NCI-H226 (cell line): ENCODE measurements at regions not wholly inside any gene's neighbourhood (a gene's known extent, or its start where the extent isn't known, plus 50 kb on each side); places are given as distances from the start of the nearest gene placed in this dataset.

ENCODE experiments used
- DNase-seq: peaks from one replicate; pipeline ENCODE4 v3.0.0-alpha.2; 2015

- no peak for DNase-seq
Measured at GRCh38 chr19:28244966-28245365, 968.0 kb downstream of the UQCRFS1 start.

GRCh38 chr19:28242317-28242927 lies 970.5 kb downstream of the UQCRFS1 start:
- DNase-seq, result peak; percentile 6

- no peak for DNase-seq
Measured at GRCh38 chr19:28239270-28239669, 973.7 kb downstream of the UQCRFS1 start.

GRCh38 chr19:28238270-28238820 lies 974.6 kb downstream of the UQCRFS1 start:
- DNase-seq, result no peak

- DNase-seq, result no peak
Measured at GRCh38 chr19:28235606-28236125, 977.3 kb downstream of the UQCRFS1 start.

- DNase-seq, result no peak
Measured at GRCh38 chr19:28234637-28235036, 978.3 kb downstream of the UQCRFS1 start.

- DNase-seq, result no peak
Measured at GRCh38 chr19:28228854-28229253, 984.1 kb downstream of the UQCRFS1 start.

GRCh38 chr19:28224441-28224840 lies 988.5 kb downstream of the UQCRFS1 start:
- no peak for DNase-seq

GRCh38 chr19:28221736-28222135 lies 991.2 kb downstream of the UQCRFS1 start:
- DNase-seq, result no peak

GRCh38 chr19:28218728-28219127 lies 994.2 kb downstream of the UQCRFS1 start:
- no peak for DNase-seq

- DNase-seq, result no peak
Measured at GRCh38 chr19:28217022-28217421, 995.9 kb downstream of the UQCRFS1 start.

GRCh38 chr19:28213470-28214082 lies 999.4 kb downstream of the UQCRFS1 start:
- peak; percentile 23 for DNase-seq

GRCh38 chr19:28210886-28211285 lies 1002.1 kb downstream of the UQCRFS1 start:
- no peak for DNase-seq

GRCh38 chr19:28208745-28209144 lies 1004.2 kb downstream of the UQCRFS1 start:
- DNase-seq, result no peak

GRCh38 chr19:28207244-28207643 lies 1005.7 kb downstream of the UQCRFS1 start:
- no peak for DNase-seq

- DNase-seq, result no peak
Measured at GRCh38 chr19:28201462-28201943, 1011.4 kb downstream of the UQCRFS1 start.

- DNase-seq, result no peak
Measured at GRCh38 chr19:28199323-28199722, 1013.6 kb downstream of the UQCRFS1 start.

GRCh38 chr19:28196961-28197360 lies 1016.0 kb downstream of the UQCRFS1 start:
- no peak for DNase-seq

GRCh38 chr19:28196101-28196500 lies 1016.9 kb downstream of the UQCRFS1 start:
- DNase-seq, result no peak

GRCh38 chr19:28185646-28186045 lies 1027.3 kb downstream of the UQCRFS1 start:
- DNase-seq, result no peak

- peak; percentile 27 for DNase-seq
Measured at GRCh38 chr19:28184997-28185396, 1028.0 kb downstream of the UQCRFS1 start.

GRCh38 chr19:28176193-28176592 lies 1036.8 kb downstream of the UQCRFS1 start:
- no peak for DNase-seq

- no peak for DNase-seq
Measured at GRCh38 chr19:28171983-28172382, 1041.0 kb downstream of the UQCRFS1 start.

GRCh38 chr19:28170066-28170465 lies 1042.9 kb downstream of the UQCRFS1 start:
- no peak for DNase-seq
